ENCODE measurements at regions not wholly inside any gene's neighbourhood (a gene's known extent, or its start where the extent isn't known, plus 50 kb on each side); places are given as distances from the start of the nearest gene placed in this dataset.
"Not testable (repeated sequence)": the region's sequence is repeated elsewhere in the genome, so short reads cannot be mapped to it uniquely, and the experiment has no call there.

- H3K4me3 ChIP-seq (ENCODE audit: low read depth, low read length): peak overlapping the region; percentile 33
- no peak for DNase-seq (ENCODE audit: low read depth)
- no peak for TF ChIP-seq CTCF (IDR thresholded peaks at IDR 0.05; ENCODE audit: low read depth, low read length, missing control alignments)
These were observed 154.5 kb downstream of the MSN start for GRCh38 chrX:65821721-65822496.

GRCh38 chrX:65819983-65820382 is 152.5 kb downstream of the MSN start:
- not testable (repeated sequence) for DNase-seq (ENCODE audit: low read depth); H3K4me3 ChIP-seq (ENCODE audit: low read depth, low read length)

- no peak for TF ChIP-seq CTCF (IDR thresholded peaks at IDR 0.05; ENCODE audit: low read depth, low read length, missing control alignments)
- DNase-seq (ENCODE audit: low read depth): no peak
- H3K4me3 ChIP-seq (ENCODE audit: low read depth, low read length): no peak overlapping the region
These were observed 145.8 kb downstream of the MSN start for GRCh38 chrX:65813245-65813644.

- no peak for DNase-seq (ENCODE audit: low read depth)
- TF ChIP-seq CTCF (IDR thresholded peaks at IDR 0.05; ENCODE audit: low read depth, low read length, missing control alignments): no peak
- no peak overlapping the region for H3K4me3 ChIP-seq (ENCODE audit: low read depth, low read length)
These were observed 144.2 kb downstream of the MSN start for GRCh38 chrX:65811558-65812228.

Measured in GM12864 (cell line).